Neural progenitor cell (in vitro differentiated cells): ENCODE measurements at regions not wholly inside any gene's neighbourhood (a gene's known extent, or its start where the extent isn't known, plus 50 kb on each side); places are given as distances from the start of the nearest gene placed in this dataset.

ENCODE experiments used
- CTCF ChIP-seq: fragments of 200-600 bp; sonication (generic); IDR thresholded peaks from 2 replicates; pipeline ENCODE4 v1.5.1; 2017; ENCODE audit warnings: antibody characterized with exemption, mild to moderate bottlenecking
- EZH2 ChIP-seq: fragments of 200-600 bp; sonication (generic); IDR thresholded peaks from 2 replicates; pipeline ENCODE4 v1.6.1; 2017; ENCODE audit warnings: antibody characterized with exemption, mild to moderate bottlenecking, moderate library complexity

GRCh38 chr5:16238018-16238417, 58.4 kb upstream of the MARCHF11 start:
- TF ChIP-seq EZH2 (no peak), CTCF (no peak)
